Loucy (cell line): ENCODE measurements at regions not wholly inside any gene's neighbourhood (a gene's known extent, or its start where the extent isn't known, plus 50 kb on each side); places are given as distances from the start of the nearest gene placed in this dataset.

ENCODE experiments used
- EZH2phosphoT487 ChIP-seq: fragments of 200-600 bp; IDR thresholded peaks from 2 replicates; pipeline ENCODE4 v1.6.1; 2018; ENCODE audit warnings: antibody characterized with exemption, mild to moderate bottlenecking, moderate library complexity, borderline replicate concordance
- TF ChIP-seq, protein P1 (sequence below): fragments of 200-600 bp; sonication (generic); conservative IDR thresholded peaks from 2 replicates; pipeline ENCODE4 v1.5.1; 2014; ENCODE audit warnings: mild to moderate bottlenecking, antibody characterized with exemption, low read length

DNA sequence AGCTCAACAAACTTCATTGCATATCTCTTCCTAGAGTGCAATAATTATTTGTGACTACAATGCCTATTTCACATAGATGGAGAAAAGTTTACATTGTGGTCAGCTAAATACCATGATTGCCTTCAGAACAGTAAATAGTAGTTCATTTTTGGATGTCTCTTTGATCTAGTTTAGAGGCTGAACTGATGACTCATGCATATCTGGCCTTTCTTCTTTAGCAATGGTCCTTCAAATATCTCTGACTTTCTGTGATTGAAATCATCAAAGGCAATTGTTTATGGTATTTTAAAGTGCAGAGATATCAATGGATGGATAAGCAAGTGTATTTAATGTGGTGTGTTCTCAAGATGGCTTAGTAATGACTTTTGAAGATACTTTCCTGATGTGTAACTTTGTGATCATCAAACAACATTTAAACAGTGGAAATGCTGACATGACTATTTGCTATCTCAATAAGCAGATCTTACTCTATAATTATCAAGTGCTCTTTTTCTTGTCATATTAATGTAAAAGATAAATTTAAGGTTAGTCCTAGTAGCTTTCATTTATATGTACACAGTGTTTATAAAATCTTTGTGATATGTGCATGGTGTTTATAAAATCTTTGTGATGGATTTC, 523.7 kb upstream of the SLC35B3 start:
- TF ChIP-seq, protein P1, sequence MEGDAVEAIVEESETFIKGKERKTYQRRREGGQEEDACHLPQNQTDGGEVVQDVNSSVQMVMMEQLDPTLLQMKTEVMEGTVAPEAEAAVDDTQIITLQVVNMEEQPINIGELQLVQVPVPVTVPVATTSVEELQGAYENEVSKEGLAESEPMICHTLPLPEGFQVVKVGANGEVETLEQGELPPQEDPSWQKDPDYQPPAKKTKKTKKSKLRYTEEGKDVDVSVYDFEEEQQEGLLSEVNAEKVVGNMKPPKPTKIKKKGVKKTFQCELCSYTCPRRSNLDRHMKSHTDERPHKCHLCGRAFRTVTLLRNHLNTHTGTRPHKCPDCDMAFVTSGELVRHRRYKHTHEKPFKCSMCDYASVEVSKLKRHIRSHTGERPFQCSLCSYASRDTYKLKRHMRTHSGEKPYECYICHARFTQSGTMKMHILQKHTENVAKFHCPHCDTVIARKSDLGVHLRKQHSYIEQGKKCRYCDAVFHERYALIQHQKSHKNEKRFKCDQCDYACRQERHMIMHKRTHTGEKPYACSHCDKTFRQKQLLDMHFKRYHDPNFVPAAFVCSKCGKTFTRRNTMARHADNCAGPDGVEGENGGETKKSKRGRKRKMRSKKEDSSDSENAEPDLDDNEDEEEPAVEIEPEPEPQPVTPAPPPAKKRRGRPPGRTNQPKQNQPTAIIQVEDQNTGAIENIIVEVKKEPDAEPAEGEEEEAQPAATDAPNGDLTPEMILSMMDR = no peak
- TF ChIP-seq EZH2phosphoT487 = no peak
